ENCODE measurements at regions not wholly inside any gene's neighbourhood (a gene's known extent, or its start where the extent isn't known, plus 50 kb on each side); places are given as distances from the start of the nearest gene placed in this dataset.

DNA sequence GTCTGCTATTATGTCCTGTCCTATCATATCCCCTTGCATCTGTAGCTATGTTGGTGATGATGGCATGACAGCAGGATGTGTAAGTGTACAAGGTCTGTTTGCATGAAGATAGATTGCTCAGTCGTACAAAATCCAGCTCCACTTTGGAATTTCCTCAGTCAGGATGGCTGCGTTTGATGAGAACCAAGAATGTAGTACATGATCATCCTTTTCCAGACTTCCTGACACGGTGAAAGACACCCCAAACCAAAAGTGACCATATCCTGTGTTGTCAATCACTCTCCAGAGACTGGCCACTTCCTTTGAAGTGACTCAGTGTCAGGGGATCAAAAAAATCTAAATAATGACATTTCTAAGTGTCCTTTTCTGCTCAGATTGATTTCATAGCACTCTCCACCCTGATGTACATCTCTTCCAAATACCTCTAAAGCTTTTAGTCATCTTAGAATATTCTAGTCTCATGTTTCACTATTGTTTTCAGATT lies 213.4 kb downstream of the PLK2 start:
- Histone ChIP-seq H3K4me1 (ENCODE audit: insufficient read depth, low read length, severe bottlenecking) (no peaks in the 10 kb centered on the region), H3K9me2 (ENCODE audit: low read depth, low read length) (no peaks in the 10 kb centered on the region), H3K9ac (ENCODE audit: low read length) (no peak overlapping the region), H3K79me2 (ENCODE audit: insufficient read depth, low read length) (no peaks in the 10 kb centered on the region), H3K4me2 (ENCODE audit: low read length) (no peak overlapping the region), H3K27ac (ENCODE audit: low read depth, low read length, poor library complexity, severe bottlenecking) (no peak overlapping the region), H3K4me3 (ENCODE audit: low read depth, low read length, poor library complexity, severe bottlenecking) (no peak overlapping the region), H3K9me3 (ENCODE audit: low read length) (no peaks in the 10 kb centered on the region), H3K36me3 (ENCODE audit: insufficient read depth, low read length) (no peaks in the 10 kb centered on the region), H3K27me3 (ENCODE audit: insufficient read depth, low read length) (no peaks in the 10 kb centered on the region), H4K20me1 (ENCODE audit: insufficient read depth, low read length) (no peaks in the 10 kb centered on the region), H2AFZ (ENCODE audit: low read length) (no peak overlapping the region), H3F3A (ENCODE audit: insufficient read depth, low read length) (no peaks in the 10 kb centered on the region)
- TF ChIP-seq, protein P1, sequence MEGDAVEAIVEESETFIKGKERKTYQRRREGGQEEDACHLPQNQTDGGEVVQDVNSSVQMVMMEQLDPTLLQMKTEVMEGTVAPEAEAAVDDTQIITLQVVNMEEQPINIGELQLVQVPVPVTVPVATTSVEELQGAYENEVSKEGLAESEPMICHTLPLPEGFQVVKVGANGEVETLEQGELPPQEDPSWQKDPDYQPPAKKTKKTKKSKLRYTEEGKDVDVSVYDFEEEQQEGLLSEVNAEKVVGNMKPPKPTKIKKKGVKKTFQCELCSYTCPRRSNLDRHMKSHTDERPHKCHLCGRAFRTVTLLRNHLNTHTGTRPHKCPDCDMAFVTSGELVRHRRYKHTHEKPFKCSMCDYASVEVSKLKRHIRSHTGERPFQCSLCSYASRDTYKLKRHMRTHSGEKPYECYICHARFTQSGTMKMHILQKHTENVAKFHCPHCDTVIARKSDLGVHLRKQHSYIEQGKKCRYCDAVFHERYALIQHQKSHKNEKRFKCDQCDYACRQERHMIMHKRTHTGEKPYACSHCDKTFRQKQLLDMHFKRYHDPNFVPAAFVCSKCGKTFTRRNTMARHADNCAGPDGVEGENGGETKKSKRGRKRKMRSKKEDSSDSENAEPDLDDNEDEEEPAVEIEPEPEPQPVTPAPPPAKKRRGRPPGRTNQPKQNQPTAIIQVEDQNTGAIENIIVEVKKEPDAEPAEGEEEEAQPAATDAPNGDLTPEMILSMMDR (IDR thresholded peaks at IDR 0.05; ENCODE audit: low read length): no peak
- TF ChIP-seq EZH2 (IDR thresholded peaks at IDR 0.05; ENCODE audit: borderline replicate concordance, low read length): no peak

DNA sequence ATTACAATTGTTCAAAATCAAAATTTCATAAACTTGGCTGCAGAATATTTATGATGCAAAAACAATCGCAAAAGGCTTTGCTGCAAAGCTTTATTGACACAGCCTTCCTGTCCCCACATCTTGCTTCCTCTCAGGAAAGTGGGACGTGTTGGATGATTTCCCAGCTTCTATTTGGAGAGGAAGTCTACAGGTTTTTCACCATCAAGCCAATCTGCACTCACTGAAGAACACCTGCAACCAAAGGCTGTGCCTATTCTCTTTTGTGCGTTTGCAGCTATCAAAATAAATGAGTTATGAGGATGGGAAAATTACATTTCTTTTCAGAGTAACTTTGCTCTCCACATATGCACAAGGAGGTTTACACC lies 214.4 kb downstream of the PLK2 start:
- no peaks in the 10 kb centered on the region for H3F3A ChIP-seq (ENCODE audit: insufficient read depth, low read length)
- H2AFZ ChIP-seq (ENCODE audit: low read length): no peak overlapping the region
- H3K27ac ChIP-seq (ENCODE audit: low read depth, low read length, poor library complexity, severe bottlenecking): no peak overlapping the region
- no peak overlapping the region for H3K9ac ChIP-seq (ENCODE audit: low read length)
- TF ChIP-seq, protein P1 (IDR thresholded peaks at IDR 0.05; ENCODE audit: low read length): no peak
- TF ChIP-seq EZH2 (IDR thresholded peaks at IDR 0.05; ENCODE audit: borderline replicate concordance, low read length): no peak
- H3K4me1 ChIP-seq (ENCODE audit: insufficient read depth, low read length, severe bottlenecking): no peaks in the 10 kb centered on the region
- no peaks in the 10 kb centered on the region for H3K79me2 ChIP-seq (ENCODE audit: insufficient read depth, low read length)
- H3K4me2 ChIP-seq (ENCODE audit: low read length): no peak overlapping the region
- H3K27me3 ChIP-seq (ENCODE audit: insufficient read depth, low read length): no peaks in the 10 kb centered on the region
- H3K9me2 ChIP-seq (ENCODE audit: low read depth, low read length): no peaks in the 10 kb centered on the region
- no peak overlapping the region for H3K4me3 ChIP-seq (ENCODE audit: low read depth, low read length, poor library complexity, severe bottlenecking)
- no peaks in the 10 kb centered on the region for H3K36me3 ChIP-seq (ENCODE audit: insufficient read depth, low read length)
- no peaks in the 10 kb centered on the region for H4K20me1 ChIP-seq (ENCODE audit: insufficient read depth, low read length)
- H3K9me3 ChIP-seq (ENCODE audit: low read length): no peaks in the 10 kb centered on the region

DNA sequence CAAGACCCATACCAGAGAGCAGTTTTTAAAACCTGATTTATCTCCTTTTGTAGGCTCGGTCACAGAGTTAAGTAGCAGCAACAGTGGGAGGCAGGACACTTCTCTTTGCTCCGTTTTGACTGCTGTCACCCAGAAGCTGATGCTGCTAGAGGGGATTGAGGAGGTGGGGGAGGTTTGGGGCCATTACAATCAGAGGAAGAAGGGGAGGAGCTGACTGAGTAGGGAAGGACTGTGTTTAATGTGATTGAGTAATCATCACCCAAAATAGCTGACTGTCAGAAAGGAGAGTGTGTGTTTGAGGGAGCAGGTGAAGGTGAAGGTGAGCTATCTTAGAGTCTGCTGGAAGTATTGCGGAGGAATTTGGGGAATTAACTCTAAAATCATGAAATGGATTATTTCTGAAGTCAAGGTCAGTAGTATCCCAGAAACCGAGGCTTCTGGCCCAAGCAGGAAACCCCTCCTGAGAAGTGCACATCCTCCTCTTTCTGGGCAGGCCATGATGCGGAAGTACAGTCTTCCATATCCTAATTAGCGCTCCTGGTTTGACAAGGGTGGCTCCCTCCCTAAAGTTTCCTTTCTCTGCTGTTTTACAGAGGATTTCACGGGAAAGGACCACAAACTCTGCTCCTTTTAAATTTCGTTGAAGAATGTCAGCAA lies 214.9 kb downstream of the PLK2 start:
- H3K27ac ChIP-seq (ENCODE audit: low read depth, low read length, poor library complexity, severe bottlenecking): no peak overlapping the region
- no peaks in the 10 kb centered on the region for H3K4me1 ChIP-seq (ENCODE audit: insufficient read depth, low read length, severe bottlenecking)
- no peaks in the 10 kb centered on the region for H3F3A ChIP-seq (ENCODE audit: insufficient read depth, low read length)
- H3K79me2 ChIP-seq (ENCODE audit: insufficient read depth, low read length): no peaks in the 10 kb centered on the region
- no peak overlapping the region for H3K9ac ChIP-seq (ENCODE audit: low read length)
- no peaks in the 10 kb centered on the region for H3K27me3 ChIP-seq (ENCODE audit: insufficient read depth, low read length)
- no peak for TF ChIP-seq EZH2 (IDR thresholded peaks at IDR 0.05; ENCODE audit: borderline replicate concordance, low read length)
- TF ChIP-seq, protein P1 (IDR thresholded peaks at IDR 0.05; ENCODE audit: low read length): no peak
- no peak overlapping the region for H3K4me2 ChIP-seq (ENCODE audit: low read length)
- no peak overlapping the region for H3K4me3 ChIP-seq (ENCODE audit: low read depth, low read length, poor library complexity, severe bottlenecking)
- no peak overlapping the region for H2AFZ ChIP-seq (ENCODE audit: low read length)
- H3K9me2 ChIP-seq (ENCODE audit: low read depth, low read length): no peaks in the 10 kb centered on the region
- H3K9me3 ChIP-seq (ENCODE audit: low read length): no peaks in the 10 kb centered on the region
- no peaks in the 10 kb centered on the region for H4K20me1 ChIP-seq (ENCODE audit: insufficient read depth, low read length)
- H3K36me3 ChIP-seq (ENCODE audit: insufficient read depth, low read length): no peaks in the 10 kb centered on the region
